Spinal cord (tissue), 9 donors: ENCODE measurements at regions not wholly inside any gene's neighbourhood (a gene's known extent, or its start where the extent isn't known, plus 50 kb on each side); places are given as distances from the start of the nearest gene placed in this dataset.
"Not testable (repeated sequence)": the region's sequence is repeated elsewhere in the genome, so short reads cannot be mapped to it uniquely, and the experiment has no call there.

Experiments used
- DNase-seq, 6 donors: peaks; one replicate each; pipeline versions ENCODE4 v3.0.0 to v3.0.0-alpha.2; 2013 to 2015; ENCODE audit warnings: low spot score in 6 of 6, low read depth in 4 of 6
- H3K27ac ChIP-seq: one replicate; pipeline ENCODE4 v1.5.1; 2013; ENCODE audit warnings: low read depth, low read length, control low read depth
- H3K27me3 ChIP-seq: one replicate; pipeline ENCODE4 v1.6.1; 2013; ENCODE audit warnings: low read length; ENCODE audit not compliant: control insufficient read depth, insufficient read depth
- H3K36me3 ChIP-seq: one replicate; pipeline ENCODE4 v1.6.1; 2013; ENCODE audit warnings: low read length; ENCODE audit not compliant: control insufficient read depth, insufficient read depth
- H3K4me1 ChIP-seq: one replicate; pipeline ENCODE4 v1.6.1; 2013; ENCODE audit warnings: low read length; ENCODE audit not compliant: control insufficient read depth, insufficient read depth
- H3K4me3 ChIP-seq: one replicate; pipeline ENCODE4 v1.5.1; 2013; ENCODE audit warnings: low read depth, low read length, control low read depth
- H3K9me3 ChIP-seq: one replicate; pipeline ENCODE4 v1.6.1; 2013; ENCODE audit warnings: low read length; ENCODE audit not compliant: control insufficient read depth, insufficient read depth
- WGBS: methylation state at CpG from one replicate; pipeline ENCODE4 v1.1.5; 2013; ENCODE audit warnings: missing lambda C conversion rate; ENCODE audit not compliant: insufficient coverage; 5-methylcytosine and 5-hydroxymethylcytosine counted together
- donor health status: healthy.

GRCh38 chr1:57578099-57578498, 154.2 kb upstream of the DAB1 start:
- Histone ChIP-seq H3K36me3 (no peaks in the 10 kb centered on the region), H3K27ac (no peak overlapping the region), H3K4me1 (no peaks in the 10 kb centered on the region), H3K27me3 (no peaks in the 10 kb centered on the region), H3K4me3 (no peak overlapping the region), H3K9me3 (no peaks in the 10 kb centered on the region)
- 89% methylated on average over 2 of the region's 2 CpGs for WGBS
- DNase-seq = no peak

- 78% methylated on average over 2 of the region's 6 CpGs for WGBS
These were observed 152.9 kb upstream of the DAB1 start for GRCh38 chr1:57576756-57577155.

GRCh38 chr1:57572016-57572415, 148.2 kb upstream of the DAB1 start:
- H3K4me1 ChIP-seq = no peaks in the 10 kb centered on the region
- DNase-seq = no peak
- H3K27ac ChIP-seq = no peak overlapping the region
- no peaks in the 10 kb centered on the region for H3K9me3 ChIP-seq
- no peak overlapping the region for H3K4me3 ChIP-seq
- no peaks in the 10 kb centered on the region for H3K36me3 ChIP-seq
- H3K27me3 ChIP-seq = no peaks in the 10 kb centered on the region
- WGBS = 94% methylated on average over 4 of the region's 4 CpGs

More at GRCh38 chr1:57576756-57577155, 152.9 kb upstream of the DAB1 start:
- Histone ChIP-seq H3K27me3 (no peaks in the 10 kb centered on the region), H3K9me3 (no peaks in the 10 kb centered on the region), H3K36me3 (no peaks in the 10 kb centered on the region), H3K4me3 (no peak overlapping the region), H3K4me1 (no peaks in the 10 kb centered on the region), H3K27ac (no peak overlapping the region)
- peak in 1 of 6 donors; percentile 64 for DNase-seq

GRCh38 chr1:57558066-57558465, 134.2 kb upstream of the DAB1 start:
- 80% methylated on average over 1 of the region's 3 CpGs for WGBS
- DNase-seq, H3K9me3 ChIP-seq, H3K27me3 ChIP-seq, H3K4me3 ChIP-seq, H3K27ac ChIP-seq, H3K36me3 ChIP-seq, H3K4me1 ChIP-seq: not testable (repeated sequence)

- Histone ChIP-seq H3K36me3 (no peaks in the 10 kb centered on the region), H3K27ac (no peak overlapping the region), H3K4me3 (no peak overlapping the region), H3K27me3 (no peaks in the 10 kb centered on the region), H3K4me1 (no peaks in the 10 kb centered on the region), H3K9me3 (no peaks in the 10 kb centered on the region)
- DNase-seq = no peak
- WGBS = 74% methylated on average over 5 of the region's 5 CpGs
These were observed 129.8 kb upstream of the DAB1 start for GRCh38 chr1:57553666-57554065.

GRCh38 chr1:57551476-57551875, 127.6 kb upstream of the DAB1 start:
- no peaks in the 10 kb centered on the region for H3K36me3 ChIP-seq
- H3K4me1 ChIP-seq = no peaks in the 10 kb centered on the region
- no peaks in the 10 kb centered on the region for H3K27me3 ChIP-seq
- no peak overlapping the region for H3K4me3 ChIP-seq
- H3K9me3 ChIP-seq = no peaks in the 10 kb centered on the region
- H3K27ac ChIP-seq = no peak overlapping the region
- DNase-seq = peak in 1 of 6 donors; percentile 30
- WGBS = no CpG with 5 or more reads among the region's 4 CpGs

- no CpG with 5 or more reads among the region's 1 CpG for WGBS
- no peak for DNase-seq
- no peaks in the 10 kb centered on the region for H3K36me3 ChIP-seq
These were observed 126.2 kb upstream of the DAB1 start for GRCh38 chr1:57550092-57550491.

GRCh38 chr1:57549300-57549699, 125.4 kb upstream of the DAB1 start:
- H3K4me1 ChIP-seq = no peaks in the 10 kb centered on the region
- H3K27me3 ChIP-seq = no peaks in the 10 kb centered on the region
- no peaks in the 10 kb centered on the region for H3K9me3 ChIP-seq
- no CpG with 5 or more reads among the region's 4 CpGs for WGBS
- H3K4me3 ChIP-seq = no peak overlapping the region
- DNase-seq = peak in 1 of 6 donors; percentile 6
- H3K36me3 ChIP-seq = no peaks in the 10 kb centered on the region
- H3K27ac ChIP-seq = no peak overlapping the region

More at GRCh38 chr1:57550092-57550491, 126.2 kb upstream of the DAB1 start:
- H3K27me3 ChIP-seq = no peaks in the 10 kb centered on the region
- no peaks in the 10 kb centered on the region for H3K9me3 ChIP-seq
- H3K4me1 ChIP-seq = no peaks in the 10 kb centered on the region
- H3K4me3 ChIP-seq = no peak overlapping the region
- no peak overlapping the region for H3K27ac ChIP-seq

- no peak for DNase-seq
- Histone ChIP-seq H3K27me3 (no peaks in the 10 kb centered on the region), H3K4me3 (no peak overlapping the region), H3K27ac (no peak overlapping the region), H3K36me3 (no peaks in the 10 kb centered on the region), H3K4me1 (no peaks in the 10 kb centered on the region), H3K9me3 (no peaks in the 10 kb centered on the region)
- WGBS = 90% methylated on average over 1 of the region's 5 CpGs
These were observed 122.9 kb upstream of the DAB1 start for GRCh38 chr1:57546549-57547330.

GRCh38 chr1:57544345-57544744, 120.5 kb upstream of the DAB1 start:
- Histone ChIP-seq H3K4me3 (no peak overlapping the region), H3K36me3 (no peaks in the 10 kb centered on the region), H3K4me1 (no peaks in the 10 kb centered on the region), H3K27ac (no peak overlapping the region), H3K9me3 (no peaks in the 10 kb centered on the region), H3K27me3 (no peaks in the 10 kb centered on the region)
- no peak for DNase-seq
- no CpG with 5 or more reads among the region's 2 CpGs for WGBS
